ENCODE measurements at regions not wholly inside any gene's neighbourhood (a gene's known extent, or its start where the extent isn't known, plus 50 kb on each side); places are given as distances from the start of the nearest gene placed in this dataset.

- Histone ChIP-seq H3K4me2 (ENCODE audit: low read depth, low read length, poor library complexity, severe bottlenecking) (no peak overlapping the region), H3K9me2 (replicated peaks; ENCODE audit: low read depth, low read length) (no peaks in the 10 kb centered on the region), H3K79me2 (ENCODE audit: insufficient read depth, low read length) (no peaks in the 10 kb centered on the region), H3K9ac (ENCODE audit: low read depth, low read length, poor library complexity, severe bottlenecking) (no peak overlapping the region), H3K4me3 (ENCODE audit: low read length, poor library complexity, severe bottlenecking) (no peak overlapping the region), H3K9me3 (ENCODE audit: insufficient read depth, low read depth, low read length) (no peaks in the 10 kb centered on the region), H2AFZ (ENCODE audit: low read length) (no peak overlapping the region), H3K36me3 (ENCODE audit: insufficient read depth, low read length) (no peaks in the 10 kb centered on the region), H3K4me1 (ENCODE audit: insufficient read depth, low read length, poor library complexity, severe bottlenecking) (no peaks in the 10 kb centered on the region), H3K27me3 (ENCODE audit: insufficient read depth, low read length, poor library complexity, severe bottlenecking) (no peaks in the 10 kb centered on the region), H3F3A (ENCODE audit: low read depth) (no peaks in the 10 kb centered on the region), H4K20me1 (ENCODE audit: insufficient read depth, low read length, poor library complexity, severe bottlenecking) (no peaks in the 10 kb centered on the region)
- no peak for TF ChIP-seq CTCF (conservative IDR thresholded peaks at IDR 0.05; ENCODE audit: low read length)
- no peak for TF ChIP-seq EZH2phosphoT487 (IDR thresholded peaks at IDR 0.05; ENCODE audit: borderline replicate concordance)
These were observed 2141.6 kb upstream of the C9orf72 start for GRCh38 chr9:29714860-29715259.

- H3K4me1 ChIP-seq (ENCODE audit: insufficient read depth, low read length, poor library complexity, severe bottlenecking), result no peaks in the 10 kb centered on the region
- no peak overlapping the region for H3K9ac ChIP-seq (ENCODE audit: low read depth, low read length, poor library complexity, severe bottlenecking)
- H3K79me2 ChIP-seq (ENCODE audit: insufficient read depth, low read length), result no peaks in the 10 kb centered on the region
- no peak overlapping the region for H3K4me2 ChIP-seq (ENCODE audit: low read depth, low read length, poor library complexity, severe bottlenecking)
- H3K27me3 ChIP-seq (ENCODE audit: insufficient read depth, low read length, poor library complexity, severe bottlenecking), result no peaks in the 10 kb centered on the region
- H2AFZ ChIP-seq (ENCODE audit: low read length), result no peak overlapping the region
- H3K9me3 ChIP-seq (ENCODE audit: insufficient read depth, low read depth, low read length), result no peaks in the 10 kb centered on the region
- TF ChIP-seq CTCF (conservative IDR thresholded peaks at IDR 0.05; ENCODE audit: low read length), result no peak
- no peak for TF ChIP-seq EZH2phosphoT487 (IDR thresholded peaks at IDR 0.05; ENCODE audit: borderline replicate concordance)
- H3K9me2 ChIP-seq (replicated peaks; ENCODE audit: low read depth, low read length), result no peaks in the 10 kb centered on the region
- H4K20me1 ChIP-seq (ENCODE audit: insufficient read depth, low read length, poor library complexity, severe bottlenecking), result no peaks in the 10 kb centered on the region
- no peaks in the 10 kb centered on the region for H3K36me3 ChIP-seq (ENCODE audit: insufficient read depth, low read length)
- H3F3A ChIP-seq (ENCODE audit: low read depth), result no peaks in the 10 kb centered on the region
- H3K4me3 ChIP-seq (ENCODE audit: low read length, poor library complexity, severe bottlenecking), result no peak overlapping the region
These were observed 2144.3 kb upstream of the C9orf72 start for GRCh38 chr9:29717631-29718030.

GRCh38 chr9:29730163-29730562, 2156.9 kb upstream of the C9orf72 start:
- Histone ChIP-seq H3F3A (ENCODE audit: low read depth) (no peaks in the 10 kb centered on the region), H3K79me2 (ENCODE audit: insufficient read depth, low read length) (no peaks in the 10 kb centered on the region), H3K9me2 (replicated peaks; ENCODE audit: low read depth, low read length) (no peaks in the 10 kb centered on the region), H3K9ac (ENCODE audit: low read depth, low read length, poor library complexity, severe bottlenecking) (no peak overlapping the region), H3K27me3 (ENCODE audit: insufficient read depth, low read length, poor library complexity, severe bottlenecking) (no peaks in the 10 kb centered on the region), H3K9me3 (ENCODE audit: insufficient read depth, low read depth, low read length) (peaks cover 4% of the 10 kb centered on the region; the same call in 1 of the 2 replicates), H3K4me3 (ENCODE audit: low read length, poor library complexity, severe bottlenecking) (no peak overlapping the region), H2AFZ (ENCODE audit: low read length) (no peak overlapping the region), H3K36me3 (ENCODE audit: insufficient read depth, low read length) (no peaks in the 10 kb centered on the region), H4K20me1 (ENCODE audit: insufficient read depth, low read length, poor library complexity, severe bottlenecking) (no peaks in the 10 kb centered on the region), H3K4me2 (ENCODE audit: low read depth, low read length, poor library complexity, severe bottlenecking) (no peak overlapping the region), H3K4me1 (ENCODE audit: insufficient read depth, low read length, poor library complexity, severe bottlenecking) (no peaks in the 10 kb centered on the region)
- TF ChIP-seq CTCF (conservative IDR thresholded peaks at IDR 0.05; ENCODE audit: low read length) (no peak), EZH2phosphoT487 (IDR thresholded peaks at IDR 0.05; ENCODE audit: borderline replicate concordance) (no peak)

Data from Loucy (cell line).